Activated naive CD4-positive, alpha-beta T cell treated with anti-CD3 and anti-CD28 coated beads for 36 hours (primary cell): ENCODE measurements at regions not wholly inside any gene's neighbourhood (a gene's known extent, or its start where the extent isn't known, plus 50 kb on each side); places are given as distances from the start of the nearest gene placed in this dataset.
"Not testable (repeated sequence)": the region's sequence is repeated elsewhere in the genome, so short reads cannot be mapped to it uniquely, and the experiment has no call there.

Source experiments
- CTCF ChIA-PET: fragments of 350-600 bp; sonication (Branson Sonifier 250); formaldehyde crosslinking; loops from one replicate; lab custom pipeline; 2021; ENCODE audit warnings: antibody characterized with exemption; lab: Charles Lee
- DNase-seq: peaks from one replicate; pipeline ENCODE4 v3.0.0-alpha.2; 2020
- H3K27ac Mint-ChIP-seq: one replicate; pipeline ENCODE4 v1.8.0; 2021; ENCODE audit warnings: mild to moderate bottlenecking, mixed read lengths
- H3K27me3 Mint-ChIP-seq: one replicate; pipeline ENCODE4 v1.8.0; 2021; ENCODE audit warnings: low read depth, mixed read lengths
- H3K36me3 Mint-ChIP-seq: one replicate; pipeline ENCODE4 v1.8.0; 2021; ENCODE audit warnings: low read depth, mixed read lengths
- H3K4me1 Mint-ChIP-seq: one replicate; pipeline ENCODE4 v1.8.0; 2021; ENCODE audit warnings: low read depth, mixed read lengths
- H3K4me3 Mint-ChIP-seq: one replicate; pipeline ENCODE4 v1.8.0; 2021; ENCODE audit warnings: mild to moderate bottlenecking, moderate library complexity, mixed read lengths
- H3K9me3 Mint-ChIP-seq: one replicate; pipeline ENCODE4 v1.8.0; 2021; ENCODE audit warnings: mixed read lengths
- intact Hi-C: fragments of 100-400 bp; cut with micrococcal nuclease; formaldehyde crosslinking; loops from one replicate; pipeline ENCODE4 v1.15.1; 2023

- no peak for DNase-seq
- CTCF ChIA-PET: interaction anchor here (0.8 kb wide), 1 partner anchor 863 kb away, joined by 3 read pairs; no protein-coding TSS in a partner anchor
- H3K27ac Mint-ChIP-seq: no peak overlapping the region
- H3K27me3 Mint-ChIP-seq: no peaks in the 10 kb centered on the region
- intact Hi-C loops: no loop called here
- peaks cover 4% of the 10 kb centered on the region for H3K4me1 Mint-ChIP-seq
- no peaks in the 10 kb centered on the region for H3K9me3 Mint-ChIP-seq
- no peak overlapping the region for H3K4me3 Mint-ChIP-seq
- no peaks in the 10 kb centered on the region for H3K36me3 Mint-ChIP-seq
Observed at GRCh38 chr14:66008631-66009030, 477.5 kb upstream of the CCDC196 start.

- Mint-ChIP-seq H3K4me1 (peaks cover 4% of the 10 kb centered on the region), H3K27ac (no peak overlapping the region), H3K27me3 (no peaks in the 10 kb centered on the region), H3K4me3 (no peak overlapping the region), H3K36me3 (no peaks in the 10 kb centered on the region), H3K9me3 (no peaks in the 10 kb centered on the region)
- intact Hi-C loops: no loop called here
- DNase-seq: no peak
- CTCF ChIA-PET: interaction anchor here (0.8 kb wide), 1 partner anchor 864 kb away, joined by 3 read pairs; no protein-coding TSS in a partner anchor
Observed at GRCh38 chr14:66009089-66009488, 477.1 kb upstream of the CCDC196 start.

DNA sequence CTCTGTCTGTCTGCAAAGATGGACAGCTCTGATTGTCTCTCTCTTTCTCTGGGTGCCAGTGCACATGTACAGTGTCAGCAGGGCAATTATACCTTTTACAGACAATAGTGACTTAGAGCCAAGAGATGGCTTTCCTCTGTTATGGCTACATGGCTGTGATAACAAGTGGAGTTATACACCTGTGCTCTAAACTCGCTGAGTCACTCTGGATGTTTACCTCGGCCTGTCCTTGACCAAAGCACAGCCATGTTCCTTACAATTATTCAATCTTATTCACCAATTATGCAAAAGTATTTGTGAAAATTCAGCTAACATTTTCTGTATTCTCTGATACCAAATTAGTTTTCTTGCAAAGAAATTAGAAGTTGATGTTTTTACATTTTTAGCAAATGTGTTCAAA, 475.5 kb upstream of the CCDC196 start:
- Mint-ChIP-seq H3K27me3 (no peaks in the 10 kb centered on the region), H3K27ac (no peak overlapping the region), H3K4me1 (peaks cover 4% of the 10 kb centered on the region), H3K36me3 (no peaks in the 10 kb centered on the region), H3K9me3 (no peaks in the 10 kb centered on the region), H3K4me3 (no peak overlapping the region)
- intact Hi-C loops: no loop called here
- DNase-seq: no peak
- CTCF ChIA-PET: interaction anchor here (0.8 kb wide), 1 partner anchor 60 kb away, joined by 3 read pairs; no protein-coding TSS in a partner anchor

DNA sequence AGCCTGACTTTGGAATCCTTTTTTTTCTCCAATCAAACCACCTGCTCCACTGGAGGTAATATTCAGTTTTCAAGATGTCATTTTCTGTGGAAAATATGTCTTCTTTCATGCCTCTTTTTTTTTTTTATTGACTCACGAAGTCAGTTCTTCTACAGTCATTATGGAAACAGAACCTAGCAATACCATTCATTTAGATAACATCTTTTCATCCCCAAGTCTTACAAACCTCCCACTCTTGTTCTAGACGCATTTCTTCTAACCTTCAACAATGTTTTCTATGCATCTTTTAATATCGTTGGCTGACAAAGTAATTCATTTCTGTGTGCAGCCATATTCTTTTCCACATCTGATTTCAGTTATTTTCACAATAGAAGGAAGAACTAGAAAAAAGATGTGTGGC, 474.3 kb upstream of the CCDC196 start:
- no peaks in the 10 kb centered on the region for H3K27me3 Mint-ChIP-seq
- H3K4me1 Mint-ChIP-seq: peaks cover 4% of the 10 kb centered on the region
- intact Hi-C loops: no loop called here
- H3K9me3 Mint-ChIP-seq: no peaks in the 10 kb centered on the region
- H3K27ac Mint-ChIP-seq: no peak overlapping the region
- CTCF ChIA-PET: no interaction called here
- no peak for DNase-seq
- no peaks in the 10 kb centered on the region for H3K36me3 Mint-ChIP-seq
- H3K4me3 Mint-ChIP-seq: no peak overlapping the region

DNA sequence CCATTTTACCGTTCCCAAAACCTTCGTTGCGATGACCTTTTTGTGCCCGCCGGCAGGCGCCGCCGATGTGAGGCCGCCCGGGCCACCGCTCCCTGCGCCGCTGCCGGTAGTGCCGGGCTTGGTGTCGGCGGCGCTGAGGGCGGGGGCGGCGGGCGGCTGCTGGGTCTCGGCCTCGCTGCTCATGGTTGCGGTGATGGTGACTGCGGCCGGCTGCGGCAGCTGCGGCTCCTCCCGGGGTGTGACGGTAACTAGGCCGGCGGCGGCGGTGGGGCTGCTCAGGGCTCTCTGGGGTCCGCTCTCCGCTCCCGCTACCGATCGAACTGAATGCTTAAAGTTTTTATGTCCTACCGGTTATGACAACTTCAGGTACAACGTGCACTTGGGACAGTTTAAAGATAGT, 472.6 kb upstream of the CCDC196 start:
- H3K4me3 Mint-ChIP-seq, H3K27me3 Mint-ChIP-seq, CTCF ChIA-PET, DNase-seq, H3K27ac Mint-ChIP-seq, intact Hi-C loops, H3K4me1 Mint-ChIP-seq, H3K9me3 Mint-ChIP-seq, H3K36me3 Mint-ChIP-seq: not testable (repeated sequence)

- no peaks in the 10 kb centered on the region for H3K36me3 Mint-ChIP-seq
- DNase-seq: no peak
- H3K9me3 Mint-ChIP-seq: no peaks in the 10 kb centered on the region
- CTCF ChIA-PET: no interaction called here
- H3K4me3 Mint-ChIP-seq: no peak overlapping the region
- H3K27ac Mint-ChIP-seq: no peak overlapping the region
- H3K4me1 Mint-ChIP-seq: peaks cover 4% of the 10 kb centered on the region
- no peaks in the 10 kb centered on the region for H3K27me3 Mint-ChIP-seq
- intact Hi-C loops: no loop called here
Observed at GRCh38 chr14:66015071-66015780, 470.9 kb upstream of the CCDC196 start.

GRCh38 chr14:66017927-66018326, 468.2 kb upstream of the CCDC196 start:
- Mint-ChIP-seq H3K9me3 (no peaks in the 10 kb centered on the region), H3K4me1 (no peaks in the 10 kb centered on the region), H3K27me3 (no peaks in the 10 kb centered on the region), H3K36me3 (no peaks in the 10 kb centered on the region), H3K4me3 (no peak overlapping the region), H3K27ac (no peak overlapping the region)
- no peak for DNase-seq
- CTCF ChIA-PET: interaction anchor here (0.5 to 0.7 kb wide), 2 partner anchors 59 to 571 kb away, joined by 3 read pairs; no protein-coding TSS in a partner anchor
- intact Hi-C loops: no loop called here

GRCh38 chr14:66022526-66022925, 463.6 kb upstream of the CCDC196 start:
- Mint-ChIP-seq H3K36me3 (no peaks in the 10 kb centered on the region), H3K4me3 (no peak overlapping the region), H3K27ac (no peak overlapping the region), H3K4me1 (no peaks in the 10 kb centered on the region), H3K27me3 (no peaks in the 10 kb centered on the region), H3K9me3 (no peaks in the 10 kb centered on the region)
- DNase-seq: no peak
- intact Hi-C loops: no loop called here
- CTCF ChIA-PET: interaction anchor here (1.0 to 1.2 kb wide), 2 partner anchors 37 to 58 kb away, joined by 3 read pairs; no protein-coding TSS in a partner anchor

- Mint-ChIP-seq H3K27ac (no peak overlapping the region), H3K36me3 (no peaks in the 10 kb centered on the region), H3K27me3 (no peaks in the 10 kb centered on the region), H3K4me3 (no peak overlapping the region), H3K9me3 (peaks cover 5% of the 10 kb centered on the region), H3K4me1 (no peaks in the 10 kb centered on the region)
- no peak for DNase-seq
- CTCF ChIA-PET: no interaction called here
- intact Hi-C loops: no loop called here
Observed at GRCh38 chr14:66025779-66026178, 460.4 kb upstream of the CCDC196 start.

DNA sequence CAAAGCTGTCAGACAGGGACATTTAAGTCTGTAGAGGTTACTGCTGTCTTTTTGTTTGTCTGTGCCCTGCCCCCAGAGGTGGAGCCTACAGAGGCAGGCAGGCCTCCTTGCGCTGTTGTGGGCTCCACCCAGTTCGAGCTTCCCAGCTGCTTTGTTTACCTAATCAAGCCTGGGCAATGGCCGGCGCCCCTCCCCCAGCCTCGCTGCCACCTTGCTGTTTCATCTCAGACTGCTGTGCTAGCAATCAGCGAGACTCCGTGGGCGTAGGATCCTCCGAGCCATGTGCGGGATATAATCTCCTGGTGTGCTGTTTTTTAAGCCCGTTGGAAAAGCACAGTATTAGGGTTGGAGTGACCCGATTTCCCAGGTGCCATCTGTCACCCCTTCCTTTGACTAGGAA, 454.2 kb upstream of the CCDC196 start:
- H3K27me3 Mint-ChIP-seq, DNase-seq, H3K27ac Mint-ChIP-seq, H3K4me1 Mint-ChIP-seq, H3K36me3 Mint-ChIP-seq, CTCF ChIA-PET, H3K4me3 Mint-ChIP-seq, intact Hi-C loops: not testable (repeated sequence)
- H3K9me3 Mint-ChIP-seq: peaks cover 17% of the 10 kb centered on the region

- Mint-ChIP-seq H3K36me3 (peaks cover 4% of the 10 kb centered on the region), H3K9me3 (peaks cover 17% of the 10 kb centered on the region)
Observed at GRCh38 chr14:66032800-66033199, 453.4 kb upstream of the CCDC196 start.

GRCh38 chr14:66036547-66036946, 449.6 kb upstream of the CCDC196 start:
- DNase-seq: no peak
- intact Hi-C loops: no loop called here

More at GRCh38 chr14:66032800-66033199, 453.4 kb upstream of the CCDC196 start:
- Mint-ChIP-seq H3K4me1 (no peaks in the 10 kb centered on the region), H3K4me3 (no peak overlapping the region), H3K27ac (no peak overlapping the region), H3K27me3 (peaks cover 3% of the 10 kb centered on the region)
- CTCF ChIA-PET: no interaction called here
- DNase-seq: no peak
- intact Hi-C loops: no loop called here

DNA sequence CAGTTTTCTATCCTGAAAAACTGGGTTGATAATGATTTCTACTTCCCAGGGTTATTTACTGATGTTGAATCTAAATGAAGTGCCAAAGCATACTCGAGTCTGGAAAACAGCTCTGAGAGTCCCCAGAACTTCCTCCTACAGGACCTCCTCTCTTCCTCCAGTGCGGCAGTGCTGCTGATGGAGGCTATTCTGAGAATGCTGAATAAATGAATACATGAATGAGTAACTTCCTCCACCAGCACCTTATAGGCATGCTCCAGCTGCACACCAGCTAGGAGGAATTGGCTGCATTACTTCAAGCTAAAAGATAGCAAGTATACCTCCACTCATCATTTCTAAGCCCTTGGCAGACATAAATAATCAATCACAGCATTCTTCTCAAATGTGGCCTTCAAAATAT, 448.8 kb upstream of the CCDC196 start:
- H3K27me3 Mint-ChIP-seq: peaks cover 3% of the 10 kb centered on the region
- intact Hi-C loops: no loop called here
- H3K9me3 Mint-ChIP-seq: peaks cover 7% of the 10 kb centered on the region
- no peak overlapping the region for H3K27ac Mint-ChIP-seq
- no peak for DNase-seq
- CTCF ChIA-PET: no interaction called here
- no peak overlapping the region for H3K4me3 Mint-ChIP-seq
- H3K4me1 Mint-ChIP-seq: no peaks in the 10 kb centered on the region
- H3K36me3 Mint-ChIP-seq: peaks cover 1% of the 10 kb centered on the region

More at GRCh38 chr14:66036547-66036946, 449.6 kb upstream of the CCDC196 start:
- H3K27ac Mint-ChIP-seq: no peak overlapping the region
- no peaks in the 10 kb centered on the region for H3K4me1 Mint-ChIP-seq
- peaks cover 10% of the 10 kb centered on the region for H3K9me3 Mint-ChIP-seq
- H3K27me3 Mint-ChIP-seq: peaks cover 3% of the 10 kb centered on the region
- CTCF ChIA-PET: no interaction called here
- H3K4me3 Mint-ChIP-seq: no peak overlapping the region
- H3K36me3 Mint-ChIP-seq: peaks cover 4% of the 10 kb centered on the region
